Effector memory CD8-positive, alpha-beta T cell (primary cell): ENCODE measurements at regions not wholly inside any gene's neighbourhood (a gene's known extent, or its start where the extent isn't known, plus 50 kb on each side); places are given as distances from the start of the nearest gene placed in this dataset.

Experiments
- ATAC-seq: fragments of 150-1000 bp; cut with Tn5 transposase; replicated peaks from 2 replicates; pipeline ENCODE4 v1.10.0; 2021; ENCODE audit warnings: mild to moderate bottlenecking, moderate library complexity
- DNase-seq, 3 experiments: peaks; one replicate each; pipeline ENCODE4 v3.0.0; 2021
- H3K27ac Mint-ChIP-seq, 2 donors: one replicate each; pipeline ENCODE4 v1.8.0; 2022; ENCODE audit warnings: mild to moderate bottlenecking in 2 of 2, mixed read lengths in 2 of 2, moderate library complexity in 2 of 2
- H3K27me3 Mint-ChIP-seq, 2 donors: one replicate each; pipeline ENCODE4 v1.8.0; 2022; ENCODE audit warnings: mixed read lengths in 2 of 2
- H3K36me3 Mint-ChIP-seq: one replicate; pipeline ENCODE4 v1.8.0; 2022; ENCODE audit warnings: mild to moderate bottlenecking, moderate library complexity, mixed read lengths; ENCODE audit not compliant: insufficient read depth
- H3K4me1 Mint-ChIP-seq, 2 donors: one replicate each; pipeline ENCODE4 v1.8.0; 2022; ENCODE audit warnings: low read depth in 2 of 2, mixed read lengths in 2 of 2
- H3K4me3 Mint-ChIP-seq, 2 donors: one replicate each; pipeline ENCODE4 v1.8.0; 2022; ENCODE audit warnings: mild to moderate bottlenecking in 2 of 2, mixed read lengths in 2 of 2, moderate library complexity in 2 of 2
- H3K9me3 Mint-ChIP-seq, 2 donors: one replicate each; pipeline ENCODE4 v1.8.0; 2022; ENCODE audit warnings: mixed read lengths in 2 of 2

- Mint-ChIP-seq H3K4me1 (no peaks in the 10 kb centered on the region), H3K9me3 (no peaks in the 10 kb centered on the region), H3K27me3 (peaks cover 11 to 52% of the 10 kb centered on the region in 2 donors), H3K36me3 (no peaks in the 10 kb centered on the region), H3K4me3 (no peak overlapping the region), H3K27ac (no peak overlapping the region)
- ATAC-seq (no peak), DNase-seq (no peak)
Observed at GRCh38 chr17:73769479-73769878, 125.2 kb upstream of the SDK2 start.

- Mint-ChIP-seq H3K4me3 (no peak overlapping the region), H3K4me1 (no peaks in the 10 kb centered on the region), H3K27me3 (peaks cover 9 to 53% of the 10 kb centered on the region in 2 donors), H3K9me3 (no peaks in the 10 kb centered on the region), H3K27ac (no peak overlapping the region), H3K36me3 (no peaks in the 10 kb centered on the region)
- ATAC-seq (no peak), DNase-seq (no peak)
Observed at GRCh38 chr17:73770115-73770848, 126.0 kb upstream of the SDK2 start.

- no peaks in the 10 kb centered on the region for H3K4me1 Mint-ChIP-seq
- ATAC-seq (no peak), DNase-seq (no peak)
- H3K27me3 Mint-ChIP-seq: peaks cover 9 to 53% of the 10 kb centered on the region in 2 donors
- no peaks in the 10 kb centered on the region for H3K9me3 Mint-ChIP-seq
- no peak overlapping the region for H3K27ac Mint-ChIP-seq
- no peak overlapping the region for H3K4me3 Mint-ChIP-seq
- H3K36me3 Mint-ChIP-seq: no peaks in the 10 kb centered on the region
Observed at GRCh38 chr17:73770849-73771229, 126.6 kb upstream of the SDK2 start.

- Mint-ChIP-seq H3K4me1 (no peaks in the 10 kb centered on the region), H3K27me3 (peaks cover 19 to 58% of the 10 kb centered on the region in 2 donors), H3K4me3 (no peak overlapping the region), H3K9me3 (no peaks in the 10 kb centered on the region), H3K36me3 (no peaks in the 10 kb centered on the region), H3K27ac (peak overlapping the region in 1 of 2 donors; percentile 2)
- ATAC-seq (no peak), DNase-seq (no peak)
Observed at GRCh38 chr17:73772107-73772705, 128.0 kb upstream of the SDK2 start.

- Mint-ChIP-seq H3K27ac (no peak overlapping the region), H3K9me3 (no peaks in the 10 kb centered on the region), H3K4me1 (no peaks in the 10 kb centered on the region), H3K27me3 (peaks cover 24 to 60% of the 10 kb centered on the region in 2 donors), H3K4me3 (no peak overlapping the region), H3K36me3 (no peaks in the 10 kb centered on the region)
- no peak for DNase-seq
- ATAC-seq: no peak
Observed at GRCh38 chr17:73773702-73774101, 129.5 kb upstream of the SDK2 start.

GRCh38 chr17:73774852-73775251, 130.6 kb upstream of the SDK2 start:
- Mint-ChIP-seq H3K27me3 (peaks cover 22 to 56% of the 10 kb centered on the region in 2 donors), H3K4me1 (no peaks in the 10 kb centered on the region), H3K36me3 (no peaks in the 10 kb centered on the region), H3K27ac (no peak overlapping the region), H3K9me3 (no peaks in the 10 kb centered on the region), H3K4me3 (no peak overlapping the region)
- ATAC-seq: no peak
- no peak for DNase-seq

GRCh38 chr17:73776351-73777130, 132.3 kb upstream of the SDK2 start:
- Mint-ChIP-seq H3K4me3 (no peak overlapping the region), H3K27me3 (peaks cover 15 to 48% of the 10 kb centered on the region in 2 donors), H3K36me3 (no peaks in the 10 kb centered on the region), H3K27ac (no peak overlapping the region), H3K9me3 (no peaks in the 10 kb centered on the region), H3K4me1 (no peaks in the 10 kb centered on the region)
- ATAC-seq (no peak), DNase-seq (no peak)

GRCh38 chr17:73777131-73777449, 132.8 kb upstream of the SDK2 start:
- H3K36me3 Mint-ChIP-seq: no peaks in the 10 kb centered on the region

GRCh38 chr17:73782231-73782630, 138.0 kb upstream of the SDK2 start:
- DNase-seq: no peak
- Mint-ChIP-seq H3K4me1 (peaks cover 0 to 2% of the 10 kb centered on the region in 2 donors), H3K4me3 (no peak overlapping the region), H3K27ac (no peak overlapping the region), H3K9me3 (no peaks in the 10 kb centered on the region), H3K36me3 (no peaks in the 10 kb centered on the region), H3K27me3 (peaks cover 25 to 56% of the 10 kb centered on the region in 2 donors)
- ATAC-seq: no peak

More at GRCh38 chr17:73777131-73777449, 132.8 kb upstream of the SDK2 start:
- no peaks in the 10 kb centered on the region for H3K4me1 Mint-ChIP-seq
- no peaks in the 10 kb centered on the region for H3K9me3 Mint-ChIP-seq
- H3K27me3 Mint-ChIP-seq: peaks cover 15 to 44% of the 10 kb centered on the region in 2 donors
- ATAC-seq (no peak), DNase-seq (no peak)
- H3K27ac Mint-ChIP-seq: no peak overlapping the region
- no peak overlapping the region for H3K4me3 Mint-ChIP-seq

- H3K4me1 Mint-ChIP-seq: peaks cover 0 to 2% of the 10 kb centered on the region in 2 donors
- no peak for DNase-seq
- no peak for ATAC-seq
- H3K27me3 Mint-ChIP-seq: peaks cover 20 to 56% of the 10 kb centered on the region in 2 donors
- H3K27ac Mint-ChIP-seq: no peak overlapping the region
- H3K36me3 Mint-ChIP-seq: no peaks in the 10 kb centered on the region
- no peak overlapping the region for H3K4me3 Mint-ChIP-seq
- no peaks in the 10 kb centered on the region for H3K9me3 Mint-ChIP-seq
Observed at GRCh38 chr17:73782641-73783381, 138.6 kb upstream of the SDK2 start.

GRCh38 chr17:73783382-73783766, 139.1 kb upstream of the SDK2 start:
- H3K27me3 Mint-ChIP-seq: peaks cover 20 to 59% of the 10 kb centered on the region in 2 donors

GRCh38 chr17:73783945-73784603, 139.8 kb upstream of the SDK2 start:
- Mint-ChIP-seq H3K4me3 (no peak overlapping the region), H3K27ac (no peak overlapping the region), H3K36me3 (no peaks in the 10 kb centered on the region), H3K27me3 (peaks cover 20 to 63% of the 10 kb centered on the region in 2 donors), H3K4me1 (peaks cover 0 to 2% of the 10 kb centered on the region in 2 donors), H3K9me3 (no peaks in the 10 kb centered on the region)
- ATAC-seq: no peak
- DNase-seq: no peak

More at GRCh38 chr17:73783382-73783766, 139.1 kb upstream of the SDK2 start:
- Mint-ChIP-seq H3K27ac (no peak overlapping the region), H3K9me3 (no peaks in the 10 kb centered on the region), H3K4me1 (peaks cover 0 to 2% of the 10 kb centered on the region in 2 donors), H3K36me3 (no peaks in the 10 kb centered on the region), H3K4me3 (no peak overlapping the region)
- DNase-seq (no peak), ATAC-seq (no peak)

- ATAC-seq (no peak), DNase-seq (no peak)
- H3K4me1 Mint-ChIP-seq: peaks cover 0 to 2% of the 10 kb centered on the region in 2 donors
- no peak overlapping the region for H3K4me3 Mint-ChIP-seq
- no peaks in the 10 kb centered on the region for H3K36me3 Mint-ChIP-seq
- no peak overlapping the region for H3K27ac Mint-ChIP-seq
- H3K27me3 Mint-ChIP-seq: peaks cover 20 to 63% of the 10 kb centered on the region in 2 donors
- no peaks in the 10 kb centered on the region for H3K9me3 Mint-ChIP-seq
Observed at GRCh38 chr17:73785496-73785895, 141.3 kb upstream of the SDK2 start.
